Upper lobe of right lung (tissue), 1 donor: ENCODE measurements at regions not wholly inside any gene's neighbourhood (a gene's known extent, or its start where the extent isn't known, plus 50 kb on each side); places are given as distances from the start of the nearest gene placed in this dataset.

ENCODE experiments used
- ATAC-seq: fragments of 200-7000 bp; cut with Tn5 transposase; one replicate; pipeline ENCODE4 v1.9.1; 2020; ENCODE audit warnings: mild to moderate bottlenecking, moderate library complexity
- DNase-seq: peaks from one replicate; pipeline ENCODE4 v3.0.0-alpha.2; 2020
- H3K27ac ChIP-seq: fragments of 200-600 bp; one replicate; pipeline ENCODE4 v1.8.0; 2022
- H3K27me3 ChIP-seq: fragments of 200-600 bp; one replicate; pipeline ENCODE4 v1.8.0; 2022; ENCODE audit warnings: mild to moderate bottlenecking
- H3K36me3 ChIP-seq: fragments of 200-600 bp; one replicate; pipeline ENCODE4 v1.8.0; 2022
- H3K4me1 ChIP-seq: fragments of 200-600 bp; one replicate; pipeline ENCODE4 v1.8.0; 2022
- H3K4me3 ChIP-seq: fragments of 200-600 bp; one replicate; pipeline ENCODE4 v1.8.0; 2022; ENCODE audit warnings: mild to moderate bottlenecking
- H3K9me3 ChIP-seq: fragments of 200-600 bp; one replicate; pipeline ENCODE4 v1.8.0; 2022
- intact Hi-C: fragments of 100-400 bp; cut with DNase I; formaldehyde crosslinking; loops from one replicate; pipeline ENCODE4 v1.11.0; 2022
- TF ChIP-seq, protein P1 (sequence below): fragments of 200-600 bp; IDR thresholded peaks from one replicate; pipeline ENCODE4 v1.8.0; 2022; ENCODE audit warnings: antibody characterized with exemption
- donor health status: DM: no; HTN: yes; CAD: no; lungs with severe emphysema.

DNA sequence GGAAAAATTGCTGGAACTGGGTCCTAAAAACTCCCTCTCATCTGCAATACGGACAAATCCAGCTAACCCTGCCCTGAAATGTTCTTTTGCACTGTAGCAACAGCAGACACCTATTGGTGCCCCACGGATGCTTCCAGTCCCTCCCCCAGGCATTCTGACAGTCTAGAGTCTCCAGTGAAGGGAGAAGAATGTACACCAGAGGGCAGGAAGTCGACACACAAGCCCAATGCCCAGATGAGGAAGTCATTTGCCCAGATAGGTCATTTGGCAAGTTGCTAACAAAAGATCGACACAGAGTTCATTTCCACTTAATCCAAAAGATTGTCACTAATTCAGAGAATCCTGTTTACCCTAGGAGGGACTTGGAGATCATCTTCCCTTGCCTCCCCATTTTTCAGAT lies 293.0 kb upstream of the PRDM1 start:
- TF ChIP-seq, protein P1, sequence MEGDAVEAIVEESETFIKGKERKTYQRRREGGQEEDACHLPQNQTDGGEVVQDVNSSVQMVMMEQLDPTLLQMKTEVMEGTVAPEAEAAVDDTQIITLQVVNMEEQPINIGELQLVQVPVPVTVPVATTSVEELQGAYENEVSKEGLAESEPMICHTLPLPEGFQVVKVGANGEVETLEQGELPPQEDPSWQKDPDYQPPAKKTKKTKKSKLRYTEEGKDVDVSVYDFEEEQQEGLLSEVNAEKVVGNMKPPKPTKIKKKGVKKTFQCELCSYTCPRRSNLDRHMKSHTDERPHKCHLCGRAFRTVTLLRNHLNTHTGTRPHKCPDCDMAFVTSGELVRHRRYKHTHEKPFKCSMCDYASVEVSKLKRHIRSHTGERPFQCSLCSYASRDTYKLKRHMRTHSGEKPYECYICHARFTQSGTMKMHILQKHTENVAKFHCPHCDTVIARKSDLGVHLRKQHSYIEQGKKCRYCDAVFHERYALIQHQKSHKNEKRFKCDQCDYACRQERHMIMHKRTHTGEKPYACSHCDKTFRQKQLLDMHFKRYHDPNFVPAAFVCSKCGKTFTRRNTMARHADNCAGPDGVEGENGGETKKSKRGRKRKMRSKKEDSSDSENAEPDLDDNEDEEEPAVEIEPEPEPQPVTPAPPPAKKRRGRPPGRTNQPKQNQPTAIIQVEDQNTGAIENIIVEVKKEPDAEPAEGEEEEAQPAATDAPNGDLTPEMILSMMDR = peak; percentile 16
- Histone ChIP-seq H3K27ac (no peak overlapping the region), H3K27me3 (no peaks in the 10 kb centered on the region), H3K4me3 (no peak overlapping the region), H3K9me3 (no peaks in the 10 kb centered on the region), H3K4me1 (peaks cover 10% of the 10 kb centered on the region), H3K36me3 (no peaks in the 10 kb centered on the region)
- intact Hi-C loops = no loop called here
- DNase-seq (no peak), ATAC-seq (peak; percentile 81)

DNA sequence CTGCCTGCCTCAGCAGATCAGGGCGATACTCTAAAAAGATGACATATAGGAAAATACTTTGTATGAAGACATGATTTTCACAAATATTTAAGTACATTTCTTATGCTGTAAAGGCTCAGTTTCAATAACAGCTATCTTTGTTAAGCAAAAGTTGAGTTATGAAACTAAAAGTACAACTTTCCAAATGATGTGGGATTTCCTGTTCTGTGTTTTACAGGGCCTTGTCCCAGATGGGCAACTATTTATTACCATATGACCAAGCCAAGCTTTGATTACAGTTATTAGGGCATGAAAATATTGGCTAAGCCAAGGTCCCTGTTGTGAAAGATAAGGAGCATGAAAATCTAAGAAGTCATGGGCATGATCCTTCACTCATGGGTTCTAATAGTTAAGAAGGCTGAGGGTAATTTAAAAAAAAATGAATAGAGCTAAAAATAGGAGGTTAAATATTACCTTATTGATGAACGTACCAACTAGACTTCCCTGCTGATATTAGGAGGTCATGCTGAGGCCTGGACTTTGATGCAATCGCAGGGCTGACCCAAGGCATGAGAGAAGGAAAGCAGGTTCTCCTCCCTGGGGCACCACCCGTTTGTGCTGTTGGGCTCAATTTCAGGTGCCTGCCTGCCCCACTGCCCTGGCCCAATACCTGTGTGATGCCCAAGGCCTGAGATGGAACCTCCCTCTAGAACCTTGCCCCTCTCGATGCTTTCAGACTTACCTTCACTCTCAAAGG lies 294.4 kb upstream of the PRDM1 start:
- intact Hi-C loops = no loop called here
- Histone ChIP-seq H3K9me3 (no peaks in the 10 kb centered on the region), H3K27ac (no peak overlapping the region), H3K4me1 (peaks cover 9% of the 10 kb centered on the region), H3K36me3 (no peaks in the 10 kb centered on the region), H3K4me3 (no peak overlapping the region), H3K27me3 (no peaks in the 10 kb centered on the region)
- DNase-seq (no peak), ATAC-seq (peak; percentile 33)
- TF ChIP-seq, protein P1 = no peak

DNA sequence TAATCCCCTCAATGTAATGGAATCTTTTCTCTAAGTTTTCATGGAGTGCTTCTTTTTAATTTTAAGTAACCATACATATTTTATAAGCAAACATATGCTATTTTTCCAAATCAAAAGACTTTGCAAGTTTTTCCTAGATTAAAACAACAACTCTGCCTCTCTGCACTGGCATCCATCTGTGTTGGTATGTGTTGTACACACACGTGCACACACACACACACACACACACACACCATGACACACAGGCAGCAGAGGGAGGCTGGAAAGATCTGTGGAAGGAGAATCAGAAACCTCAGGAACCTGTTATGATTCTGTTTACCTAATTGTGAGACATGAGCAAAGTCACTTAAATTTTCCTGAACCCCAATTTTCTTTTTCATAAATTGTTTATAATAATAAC lies 295.0 kb upstream of the PRDM1 start:
- intact Hi-C loops = no loop called here
- Histone ChIP-seq H3K27ac (no peak overlapping the region), H3K4me1 (peaks cover 9% of the 10 kb centered on the region), H3K36me3 (no peaks in the 10 kb centered on the region), H3K27me3 (no peaks in the 10 kb centered on the region), H3K9me3 (no peaks in the 10 kb centered on the region), H3K4me3 (no peak overlapping the region)
- TF ChIP-seq, protein P1 = no peak
- no peak for DNase-seq
- ATAC-seq = no peak

DNA sequence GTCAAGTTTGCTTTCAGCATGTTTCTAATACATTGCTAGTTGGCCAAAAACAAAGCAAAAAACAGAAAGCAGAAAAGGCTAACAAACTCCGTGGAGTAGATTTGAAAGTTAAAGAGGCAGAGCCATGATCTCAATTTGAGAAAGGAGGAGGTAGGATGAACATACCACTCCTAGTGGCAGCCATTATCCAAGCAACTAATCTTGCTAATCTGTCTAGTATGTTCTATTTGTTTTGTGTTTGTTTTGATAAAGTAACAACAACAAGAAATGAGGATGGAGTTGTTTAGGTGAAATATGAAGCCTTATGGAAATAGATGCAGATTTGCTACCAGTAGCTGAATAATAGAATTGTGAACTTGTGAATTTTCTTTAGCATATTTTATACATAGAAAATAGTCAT lies 295.5 kb upstream of the PRDM1 start:
- Histone ChIP-seq H3K4me1 (peaks cover 9% of the 10 kb centered on the region), H3K36me3 (no peaks in the 10 kb centered on the region), H3K27me3 (no peaks in the 10 kb centered on the region), H3K4me3 (no peak overlapping the region), H3K27ac (no peak overlapping the region), H3K9me3 (no peaks in the 10 kb centered on the region)
- intact Hi-C loops = no loop called here
- DNase-seq (no peak), ATAC-seq (no peak)
- TF ChIP-seq, protein P1 = no peak

DNA sequence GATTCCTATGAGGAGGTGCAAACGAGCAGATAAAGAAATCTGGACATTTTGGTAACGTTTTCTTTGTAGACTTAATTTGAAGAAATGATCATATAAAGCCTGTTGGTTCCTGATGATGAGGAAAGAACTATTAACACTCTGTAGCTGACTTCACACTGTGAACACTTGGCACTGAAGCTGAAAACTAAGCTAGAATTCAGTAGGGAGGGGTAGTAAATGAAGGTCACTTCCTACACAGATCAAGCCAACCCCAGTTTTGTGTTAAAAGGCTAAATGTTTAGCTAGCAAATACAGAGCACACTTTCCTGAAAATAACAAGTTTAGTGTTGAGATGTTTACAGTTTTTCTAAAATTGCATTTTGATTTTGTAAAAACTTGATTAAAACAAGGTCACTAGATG lies 296.2 kb upstream of the PRDM1 start:
- no peak for ATAC-seq
- TF ChIP-seq, protein P1 = no peak
- intact Hi-C loops = no loop called here
- Histone ChIP-seq H3K27me3 (no peaks in the 10 kb centered on the region), H3K4me3 (no peak overlapping the region), H3K9me3 (no peaks in the 10 kb centered on the region), H3K4me1 (peaks cover 9% of the 10 kb centered on the region), H3K36me3 (no peaks in the 10 kb centered on the region), H3K27ac (no peak overlapping the region)
- no peak for DNase-seq

DNA sequence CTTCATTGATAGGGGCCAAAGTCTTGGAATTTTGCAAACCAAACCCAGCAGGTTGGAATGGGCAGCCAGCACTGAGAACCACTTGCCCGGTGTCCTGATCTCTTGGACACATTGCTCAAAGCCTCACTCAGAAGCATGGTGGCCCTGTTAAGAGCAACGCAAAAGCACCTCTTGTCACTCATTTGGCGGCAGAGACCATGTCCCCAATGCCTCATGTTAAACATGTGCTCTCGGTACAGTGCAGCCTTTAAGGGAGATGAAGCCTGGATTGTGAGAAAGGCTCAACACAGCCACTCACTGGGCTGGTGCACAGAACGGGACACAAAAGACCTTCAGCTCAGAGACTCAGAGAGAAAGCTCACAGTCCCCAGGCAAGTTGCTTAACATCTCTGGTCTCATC lies 298.4 kb upstream of the PRDM1 start:
- Histone ChIP-seq H3K27me3 (no peaks in the 10 kb centered on the region), H3K4me1 (peaks cover under 1% of the 10 kb centered on the region), H3K36me3 (no peaks in the 10 kb centered on the region), H3K27ac (no peak overlapping the region), H3K9me3 (no peaks in the 10 kb centered on the region), H3K4me3 (no peak overlapping the region)
- DNase-seq (no peak), ATAC-seq (no peak)
- TF ChIP-seq, protein P1 = no peak
- intact Hi-C loops = no loop called here
